DOHH2 (cell line): ENCODE measurements at regions not wholly inside any gene's neighbourhood (a gene's known extent, or its start where the extent isn't known, plus 50 kb on each side); places are given as distances from the start of the nearest gene placed in this dataset.

Source experiments
- CTCF ChIP-seq: fragments of 200-600 bp; sonication (generic); IDR thresholded peaks from one replicate; pipeline ENCODE4 v1.5.1; 2014; ENCODE audit warnings: antibody characterized with exemption, mild to moderate bottlenecking, low read depth, low read length; ENCODE audit not compliant: poor library complexity, severe bottlenecking
- EZH2phosphoT487 ChIP-seq: fragments of 200-600 bp; sonication (generic); IDR thresholded peaks from 2 replicates; pipeline ENCODE4 v1.6.1; 2017; ENCODE audit warnings: borderline replicate concordance, mild to moderate bottlenecking, antibody characterized with exemption, low read length, moderate library complexity, mixed read lengths

GRCh38 chr3:72679540-72680198, 168.6 kb downstream of the SHQ1 start:
- no peak for TF ChIP-seq EZH2phosphoT487
- TF ChIP-seq CTCF: no peak
